GM19395 (cell line): ENCODE measurements at regions not wholly inside any gene's neighbourhood (a gene's known extent, or its start where the extent isn't known, plus 50 kb on each side); places are given as distances from the start of the nearest gene placed in this dataset.

Source experiments
- ATAC-seq: cut with Tn5 transposase; IDR thresholded peaks from one replicate; pipeline ENCODE4 v1.9.1; 2021; ENCODE audit warnings: mild to moderate bottlenecking, moderate library complexity; ENCODE audit not compliant: unreplicated experiment

- no peak for ATAC-seq
These were observed 64.9 kb upstream of the RREB1 start for GRCh38 chr6:7042654-7043545.

- ATAC-seq: no peak
These were observed 62.4 kb upstream of the RREB1 start for GRCh38 chr6:7045331-7045730.

GRCh38 chr6:7045746-7046145 is 62.0 kb upstream of the RREB1 start:
- ATAC-seq: no peak

- no peak for ATAC-seq
These were observed 60.6 kb upstream of the RREB1 start for GRCh38 chr6:7047128-7047527.

GRCh38 chr6:7047966-7048365 is 59.8 kb upstream of the RREB1 start:
- ATAC-seq: no peak

GRCh38 chr6:7048894-7049293 is 58.9 kb upstream of the RREB1 start:
- no peak for ATAC-seq

- no peak for ATAC-seq
These were observed 57.8 kb upstream of the RREB1 start for GRCh38 chr6:7050004-7050403.

GRCh38 chr6:7050872-7051779 is 56.6 kb upstream of the RREB1 start:
- ATAC-seq: peak; percentile 41

GRCh38 chr6:7051780-7052442 is 55.9 kb upstream of the RREB1 start:
- ATAC-seq: peak; percentile 64

GRCh38 chr6:7052443-7053011 is 55.2 kb upstream of the RREB1 start:
- ATAC-seq: peak; percentile 30

GRCh38 chr6:7053125-7053774 is 54.5 kb upstream of the RREB1 start:
- no peak for ATAC-seq
